Gastroesophageal sphincter (tissue), 4 donors: ENCODE measurements at regions not wholly inside any gene's neighbourhood (a gene's known extent, or its start where the extent isn't known, plus 50 kb on each side); places are given as distances from the start of the nearest gene placed in this dataset.

ENCODE experiments used
- ATAC-seq: fragments of 150-250 bp; one replicate; pipeline ENCODE4 v1.9.1; 2016; ENCODE audit warnings: mild to moderate bottlenecking, moderate library complexity
- H3K27ac ChIP-seq, 4 donors: fragments of 200-600 bp; sonication (generic) in 3 of 4; 1 replicate in 3 of 4; 2 replicates in 1 of 4; pipeline ENCODE4 v1.5.1; 2016 to 2019
- H3K27me3 ChIP-seq: fragments of 200-600 bp; sonication (generic); one replicate; pipeline ENCODE4 v1.5.1; 2019
- H3K36me3 ChIP-seq, 2 donors: fragments of 200-600 bp; sonication (generic); one replicate each; pipeline ENCODE4 v1.5.1; 2019; ENCODE audit warnings: control low read depth in 1 of 2
- H3K4me1 ChIP-seq, 3 donors: fragments of 200-600 bp; sonication (generic); 1 replicate in 2 of 3; 2 replicates in 1 of 3; pipeline ENCODE4 v1.5.1; 2016 to 2019; ENCODE audit warnings: control low read depth in 2 of 3
- H3K4me3 ChIP-seq, 2 donors: fragments of 200-600 bp; sonication (generic); one replicate each; pipeline ENCODE4 v1.5.1; 2019; ENCODE audit warnings: mild to moderate bottlenecking in 1 of 2, moderate library complexity in 1 of 2
- H3K9me3 ChIP-seq, 3 donors: fragments of 200-600 bp; sonication (generic); one replicate each; pipeline ENCODE4 v1.5.1; 2017 to 2019; ENCODE audit warnings: control low read depth in 2 of 3
- CTCF ChIP-seq, 4 experiments: fragments of 200-600 bp in 2 of 4; fragments of 450-650 bp in 2 of 4; sonication (generic) in 1 of 4; IDR thresholded peaks; one replicate each; pipeline ENCODE4 v1.5.1; 2017 to 2019; ENCODE audit warnings: antibody characterized with exemption in 4 of 4, mild to moderate bottlenecking in 2 of 4, moderate library complexity in 2 of 4
- EP300 ChIP-seq: sonication (generic); formaldehyde crosslinking; IDR thresholded peaks from one replicate; pipeline ENCODE4 v1.6.1; 2017; ENCODE audit warnings: antibody characterized with exemption, mild to moderate bottlenecking
- POLR2A ChIP-seq, 2 donors: fragments of 450-650 bp; IDR thresholded peaks; one replicate each; pipeline ENCODE4 v1.6.1; 2017; ENCODE audit warnings: antibody characterized with exemption in 2 of 2, mild to moderate bottlenecking in 2 of 2, moderate library complexity in 1 of 2
- POLR2AphosphoS5 ChIP-seq: sonication (generic); formaldehyde crosslinking; IDR thresholded peaks from one replicate; pipeline ENCODE4 v1.6.1; 2017; ENCODE audit warnings: antibody characterized with exemption
- WGBS, 2 donors: methylation state at CpG; one replicate each; pipeline ENCODE4 v1.1.5; 2018; ENCODE audit warnings: low coverage in 1 of 2; 5-methylcytosine and 5-hydroxymethylcytosine counted together

- no peak for TF ChIP-seq EP300
- TF ChIP-seq POLR2AphosphoS5 = no peak
- no peak for TF ChIP-seq CTCF (IDR thresholded peaks at IDR 0.05)
- no peak for TF ChIP-seq POLR2A (IDR thresholded peaks at IDR 0.05)
- H3K27ac ChIP-seq = no peak overlapping the region
- ATAC-seq = no peak
Measured at GRCh38 chr2:39540414-39540813, 103.3 kb upstream of the MAP4K3 start.

GRCh38 chr2:39541011-39541930, 104.2 kb upstream of the MAP4K3 start:
- H3K36me3 ChIP-seq = no peaks in the 10 kb centered on the region
- peak; percentile 34 for ATAC-seq
- no peak overlapping the region for H3K27ac ChIP-seq
- WGBS, 2 donors = 89 to 93% methylated on average over 3 to 9 of the region's 9 CpGs
- TF ChIP-seq POLR2A (IDR thresholded peaks at IDR 0.05) (no peak), CTCF (IDR thresholded peaks at IDR 0.05) (no peak), EP300 (no peak), POLR2AphosphoS5 (no peak)
- no peaks in the 10 kb centered on the region for H3K4me1 ChIP-seq
- no peaks in the 10 kb centered on the region for H3K9me3 ChIP-seq
- no peaks in the 10 kb centered on the region for H3K27me3 ChIP-seq
- H3K4me3 ChIP-seq = no peak overlapping the region

More at GRCh38 chr2:39540414-39540813, 103.3 kb upstream of the MAP4K3 start:
- no peaks in the 10 kb centered on the region for H3K9me3 ChIP-seq
- H3K4me1 ChIP-seq = no peaks in the 10 kb centered on the region
- H3K36me3 ChIP-seq = no peaks in the 10 kb centered on the region
- H3K4me3 ChIP-seq = no peak overlapping the region
- H3K27me3 ChIP-seq = no peaks in the 10 kb centered on the region

GRCh38 chr2:39542523-39542922, 105.4 kb upstream of the MAP4K3 start:
- no peak for ATAC-seq
- Histone ChIP-seq H3K9me3 (no peaks in the 10 kb centered on the region), H3K27me3 (no peaks in the 10 kb centered on the region), H3K4me1 (no peaks in the 10 kb centered on the region), H3K36me3 (no peaks in the 10 kb centered on the region), H3K27ac (no peak overlapping the region), H3K4me3 (no peak overlapping the region)
- no peak for TF ChIP-seq POLR2A (IDR thresholded peaks at IDR 0.05)
- WGBS, 2 donors = 88% methylated on average over 2 of the region's 2 CpGs; no CpG with 5 or more reads in 1 of the 2 donors

GRCh38 chr2:39545957-39546356, 108.9 kb upstream of the MAP4K3 start:
- H3K4me3 ChIP-seq = no peak overlapping the region
- no peak for ATAC-seq
- H3K4me1 ChIP-seq = no peaks in the 10 kb centered on the region
- H3K36me3 ChIP-seq = no peaks in the 10 kb centered on the region
- 83 to 87% methylated on average over 5 of the region's 5 CpGs for WGBS, 2 donors
- H3K9me3 ChIP-seq = peaks cover 0 to 7% (median 0%) of the 10 kb centered on the region in 3 donors
- H3K27ac ChIP-seq = no peak overlapping the region
- no peaks in the 10 kb centered on the region for H3K27me3 ChIP-seq
- TF ChIP-seq POLR2AphosphoS5 = no peak
- TF ChIP-seq CTCF (IDR thresholded peaks at IDR 0.05) = no peak
- no peak for TF ChIP-seq EP300
- TF ChIP-seq POLR2A (IDR thresholded peaks at IDR 0.05) = no peak

- WGBS, 2 donors = 91 to 100% methylated on average over 1 to 4 of the region's 4 CpGs
- ATAC-seq = no peak
- TF ChIP-seq EP300 (no peak), POLR2AphosphoS5 (no peak), CTCF (IDR thresholded peaks at IDR 0.05) (no peak), POLR2A (IDR thresholded peaks at IDR 0.05) (no peak)
- Histone ChIP-seq H3K4me3 (no peak overlapping the region), H3K9me3 (peaks cover 0 to 7% (median 0%) of the 10 kb centered on the region in 3 donors), H3K4me1 (no peaks in the 10 kb centered on the region), H3K27me3 (no peaks in the 10 kb centered on the region), H3K27ac (no peak overlapping the region), H3K36me3 (no peaks in the 10 kb centered on the region)
Measured at GRCh38 chr2:39546409-39546808, 109.3 kb upstream of the MAP4K3 start.
